Smooth muscle cell (in vitro differentiated cells): ENCODE measurements at regions not wholly inside any gene's neighbourhood (a gene's known extent, or its start where the extent isn't known, plus 50 kb on each side); places are given as distances from the start of the nearest gene placed in this dataset.
A peak's percentile ranks its signal among the peaks of the same experiment; 100 is the strongest.
"Not testable (repeated sequence)": the region's sequence is repeated elsewhere in the genome, so short reads cannot be mapped to it uniquely, and the experiment has no call there.

Source experiments
- DNase-seq: peaks from one replicate; lab custom pipeline; 2025; ENCODE audit not compliant: unreplicated experiment; lab: John Stamatoyannopoulos, UW
- H2AFZ ChIP-seq: fragments of 200-600 bp; sonication (generic); 2 replicates; pipeline ENCODE4 v1.6.0; 2016; ENCODE audit warnings: antibody characterized with exemption, low read depth, mild to moderate bottlenecking
- H3F3A ChIP-seq: fragments of 200-600 bp; sonication (generic); 2 replicates; pipeline ENCODE4 v1.6.0; 2017; ENCODE audit warnings: antibody characterized with exemption, low read depth
- H3K27ac ChIP-seq: fragments of 200-600 bp; sonication (generic); 2 replicates; pipeline ENCODE4 v1.5.1; 2016; ENCODE audit warnings: low read depth, mild to moderate bottlenecking
- H3K27me3 ChIP-seq: fragments of 200-600 bp; sonication (generic); 2 replicates; pipeline ENCODE4 v1.6.1; 2016; ENCODE audit warnings: low read depth, mild to moderate bottlenecking
- H3K36me3 ChIP-seq: fragments of 200-600 bp; sonication (generic); 2 replicates; pipeline ENCODE4 v1.5.1; 2016; ENCODE audit warnings: low read depth
- H3K4me1 ChIP-seq: fragments of 200-600 bp; sonication (generic); 2 replicates; pipeline ENCODE4 v1.5.1; 2016; ENCODE audit warnings: low read depth
- H3K4me2 ChIP-seq: fragments of 200-600 bp; sonication (generic); 2 replicates; pipeline ENCODE4 v1.6.0; 2016; ENCODE audit warnings: mild to moderate bottlenecking
- H3K4me3 ChIP-seq: fragments of 200-600 bp; sonication (generic); 2 replicates; pipeline ENCODE4 v1.5.1; 2016; ENCODE audit warnings: mild to moderate bottlenecking
- H3K79me2 ChIP-seq: fragments of 200-600 bp; sonication (generic); 2 replicates; pipeline ENCODE4 v1.6.0; 2016; ENCODE audit warnings: low read depth, mild to moderate bottlenecking
- H3K9ac ChIP-seq: fragments of 200-600 bp; sonication (generic); 2 replicates; pipeline ENCODE4 v1.6.0; 2016; ENCODE audit warnings: low read depth
- H3K9me3 ChIP-seq: fragments of 200-600 bp; sonication (generic); replicated peaks from 2 replicates; pipeline ENCODE4 v1.5.1; 2016; ENCODE audit warnings: low read depth
- H4K20me1 ChIP-seq: fragments of 200-600 bp; sonication (generic); 2 replicates; pipeline ENCODE4 v1.6.0; 2016; ENCODE audit warnings: low read depth
- WGBS: methylation state at CpG from one replicate; pipeline ENCODE4 v1.1.7; 2016; ENCODE audit warnings: low lambda C conversion rate; 5-methylcytosine and 5-hydroxymethylcytosine counted together

DNA sequence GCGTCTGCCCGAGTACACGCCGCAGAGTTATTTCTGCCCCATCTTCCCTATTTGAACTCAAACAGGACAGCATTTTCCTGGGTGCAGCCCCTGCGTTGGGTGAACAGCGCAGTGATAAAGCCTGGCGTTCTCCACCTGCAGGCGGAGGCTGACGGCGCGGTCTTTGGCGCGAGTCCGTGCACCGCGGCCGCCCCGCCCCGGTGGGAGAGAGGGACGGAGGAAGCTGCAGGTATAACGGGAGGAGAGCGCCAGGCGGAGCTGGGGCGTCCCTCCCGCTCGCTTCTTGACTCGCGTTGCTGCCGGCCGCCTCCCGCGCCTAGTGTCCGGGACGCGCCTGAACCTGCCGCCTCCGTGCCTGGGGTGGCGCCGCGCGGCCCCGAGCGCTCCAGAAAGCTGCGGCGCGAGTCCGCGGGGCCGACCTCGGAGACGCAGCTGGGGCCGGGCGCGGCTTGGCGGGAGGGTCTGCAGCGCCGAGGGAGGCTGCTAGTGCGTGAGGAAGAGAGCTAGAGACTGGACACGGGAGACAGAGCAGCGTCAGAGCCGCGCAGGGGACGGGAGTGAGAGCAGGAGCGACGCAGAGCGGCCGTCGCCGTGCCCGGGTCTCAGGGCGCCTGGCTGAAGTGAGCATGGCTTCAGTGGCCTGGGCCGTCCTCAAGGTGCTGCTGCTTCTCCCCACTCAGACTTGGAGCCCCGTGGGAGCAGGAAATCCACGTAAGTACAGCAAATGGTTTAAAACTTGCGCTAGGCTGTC is 140.7 kb downstream of the SPATA31A7 start:
- DNase-seq, H3K79me2 ChIP-seq, H4K20me1 ChIP-seq, H3K9ac ChIP-seq, H3K4me1 ChIP-seq, H2AFZ ChIP-seq, H3K27me3 ChIP-seq, H3F3A ChIP-seq, H3K9me3 ChIP-seq, H3K36me3 ChIP-seq, H3K27ac ChIP-seq: not testable (repeated sequence)
- 0% methylated on average over 11 of the region's 75 CpGs for WGBS
- H3K4me3 ChIP-seq, result peak overlapping the region; percentile 35
- H3K4me2 ChIP-seq, result peak overlapping the region; percentile 44

GRCh38 chr9:61356936-61357335 is 167.1 kb downstream of the SPATA31A7 start:
- 97% methylated on average over 2 of the region's 6 CpGs for WGBS
- H3K4me3 ChIP-seq, H4K20me1 ChIP-seq, H3K4me2 ChIP-seq, H3K36me3 ChIP-seq, H3K9me3 ChIP-seq, H3F3A ChIP-seq, H2AFZ ChIP-seq, DNase-seq, H3K27ac ChIP-seq, H3K9ac ChIP-seq, H3K79me2 ChIP-seq, H3K27me3 ChIP-seq, H3K4me1 ChIP-seq: not testable (repeated sequence)

GRCh38 chr9:61374390-61374789 is 184.6 kb downstream of the SPATA31A7 start:
- H3K36me3 ChIP-seq, H3K4me2 ChIP-seq, DNase-seq, H3K27me3 ChIP-seq, H2AFZ ChIP-seq, H3K4me3 ChIP-seq, H3K9me3 ChIP-seq, H3K9ac ChIP-seq, H3K27ac ChIP-seq, H3K4me1 ChIP-seq, H4K20me1 ChIP-seq, H3K79me2 ChIP-seq, H3F3A ChIP-seq: not testable (repeated sequence)
- WGBS, result 83% methylated on average over 1 of the region's 1 CpG

- not testable (repeated sequence) for H2AFZ ChIP-seq, H3K4me3 ChIP-seq, H3K9me3 ChIP-seq, H3K27ac ChIP-seq, DNase-seq, H3K27me3 ChIP-seq, H3K4me1 ChIP-seq, H3F3A ChIP-seq, H4K20me1 ChIP-seq, H3K4me2 ChIP-seq, H3K79me2 ChIP-seq, H3K9ac ChIP-seq, H3K36me3 ChIP-seq
- no CpG with 5 or more reads among the region's 4 CpGs for WGBS
Observed at GRCh38 chr9:61376159-61376558, 186.3 kb downstream of the SPATA31A7 start.

GRCh38 chr9:61386035-61386815 is 196.4 kb downstream of the SPATA31A7 start:
- H3K9me3 ChIP-seq, H3K27me3 ChIP-seq, H3K27ac ChIP-seq, DNase-seq, H3K79me2 ChIP-seq, H2AFZ ChIP-seq, H3F3A ChIP-seq, H3K9ac ChIP-seq, H3K4me2 ChIP-seq, H3K36me3 ChIP-seq, H4K20me1 ChIP-seq, H3K4me1 ChIP-seq, H3K4me3 ChIP-seq: not testable (repeated sequence)
- 73% methylated on average over 2 of the region's 11 CpGs for WGBS

- H3K79me2 ChIP-seq, H3K4me1 ChIP-seq, DNase-seq, H3K4me2 ChIP-seq, H2AFZ ChIP-seq, H3K27me3 ChIP-seq, H3K4me3 ChIP-seq, H3K36me3 ChIP-seq, H4K20me1 ChIP-seq, H3K27ac ChIP-seq, H3K9me3 ChIP-seq, H3K9ac ChIP-seq, H3F3A ChIP-seq: not testable (repeated sequence)
Observed at GRCh38 chr9:61386816-61387102, 196.9 kb downstream of the SPATA31A7 start.

DNA sequence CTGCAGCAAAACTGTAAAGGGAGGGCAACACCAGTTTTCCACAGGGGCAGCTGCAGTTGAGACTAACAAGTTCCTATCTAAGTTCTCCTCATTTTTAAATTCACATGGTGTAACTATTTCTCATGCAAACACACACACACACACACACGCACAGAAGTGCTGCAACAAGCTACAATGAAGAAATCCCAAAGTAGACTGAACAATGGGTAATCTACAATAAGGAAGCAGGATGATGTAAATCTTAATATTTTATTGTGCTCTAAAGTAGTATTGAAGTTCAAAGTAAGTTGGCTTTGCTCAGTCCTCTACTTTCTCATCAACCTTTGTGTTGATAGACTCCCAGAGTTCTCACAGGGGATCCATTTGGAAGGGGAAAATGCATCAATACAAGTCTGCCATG is 212.9 kb downstream of the SPATA31A7 start:
- not testable (repeated sequence) for H3K27me3 ChIP-seq, H3K9me3 ChIP-seq, H3F3A ChIP-seq, H3K9ac ChIP-seq, H3K79me2 ChIP-seq, H3K36me3 ChIP-seq, H3K4me2 ChIP-seq, H3K27ac ChIP-seq, H3K4me1 ChIP-seq, DNase-seq, H2AFZ ChIP-seq, H3K4me3 ChIP-seq, H4K20me1 ChIP-seq
- no CpG with 5 or more reads among the region's 1 CpG for WGBS

DNA sequence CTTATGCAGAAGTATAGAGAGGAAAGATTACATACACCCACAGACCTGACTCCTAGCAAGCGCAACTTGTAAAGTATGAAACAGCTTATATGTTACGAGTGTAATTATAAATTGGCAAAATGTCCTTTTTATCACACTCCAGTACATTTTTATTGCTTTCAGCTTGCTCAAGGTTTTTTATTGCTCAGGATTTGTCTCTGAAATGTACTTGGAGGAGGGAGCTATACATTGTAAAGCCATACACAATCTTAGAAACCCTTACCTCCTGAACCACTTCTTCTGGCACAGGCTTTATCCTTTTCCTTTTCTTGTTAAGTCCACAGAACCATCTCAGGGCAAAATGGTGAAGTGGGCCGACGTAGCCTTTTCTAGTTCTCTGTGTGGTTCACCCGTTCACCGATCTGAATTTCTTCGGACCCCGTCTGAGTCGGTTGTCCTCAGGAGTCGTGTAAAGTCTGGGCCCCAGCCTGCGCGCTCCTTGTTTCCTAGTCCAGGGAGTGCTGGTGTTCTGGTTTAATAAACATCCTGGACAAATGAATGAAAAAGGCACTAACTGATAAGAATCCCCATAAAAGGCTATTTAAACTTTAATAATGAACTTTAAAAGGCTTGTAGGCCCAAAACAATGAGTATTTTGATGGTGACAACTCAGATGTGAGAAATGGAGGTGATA is 222.2 kb downstream of the SPATA31A7 start:
- not testable (repeated sequence) for H3F3A ChIP-seq, H4K20me1 ChIP-seq, DNase-seq, H2AFZ ChIP-seq, H3K79me2 ChIP-seq, H3K4me1 ChIP-seq, H3K27me3 ChIP-seq, H3K4me2 ChIP-seq, H3K4me3 ChIP-seq, H3K9me3 ChIP-seq, H3K9ac ChIP-seq, H3K27ac ChIP-seq, H3K36me3 ChIP-seq
- 93% methylated on average over 10 of the region's 12 CpGs for WGBS
